ENCODE measurements at regions not wholly inside any gene's neighbourhood (a gene's known extent, or its start where the extent isn't known, plus 50 kb on each side); places are given as distances from the start of the nearest gene placed in this dataset.

- no peak for DNase-seq
- intact Hi-C loops (cut with DNase I): no loop called here
- no peak for TF ChIP-seq CTCF (IDR thresholded peaks at IDR 0.05)
Measured at GRCh38 chr1:184141361-184141880, 89.9 kb downstream of the TSEN15 start.

GRCh38 chr1:184143449-184143848 lies 91.9 kb downstream of the TSEN15 start:
- H3K4me3 ChIP-seq: no peak overlapping the region
- H3K27me3 ChIP-seq: no peaks in the 10 kb centered on the region
- H3K36me3 ChIP-seq: no peaks in the 10 kb centered on the region
- no peaks in the 10 kb centered on the region for H3K9me3 ChIP-seq
- DNase-seq (no peak), ATAC-seq (no peak)
- H3K4me1 ChIP-seq: no peaks in the 10 kb centered on the region
- intact Hi-C loops (cut with DNase I): no loop called here
- H3K27ac ChIP-seq: no peak overlapping the region
- TF ChIP-seq CTCF (IDR thresholded peaks at IDR 0.05): peak; percentile 14

More at GRCh38 chr1:184141361-184141880, 89.9 kb downstream of the TSEN15 start:
- Histone ChIP-seq H3K27me3 (no peaks in the 10 kb centered on the region), H3K4me1 (no peaks in the 10 kb centered on the region), H3K36me3 (no peaks in the 10 kb centered on the region), H3K27ac (no peak overlapping the region), H3K9me3 (no peaks in the 10 kb centered on the region), H3K4me3 (no peak overlapping the region)
- ATAC-seq: no peak

- no peak for TF ChIP-seq CTCF (IDR thresholded peaks at IDR 0.05)
Measured at GRCh38 chr1:184145083-184145482, 93.6 kb downstream of the TSEN15 start.

GRCh38 chr1:184146202-184146601 lies 94.7 kb downstream of the TSEN15 start:
- Histone ChIP-seq H3K4me1 (peaks cover 3% of the 10 kb centered on the region), H3K36me3 (no peaks in the 10 kb centered on the region), H3K27ac (no peak overlapping the region), H3K27me3 (no peaks in the 10 kb centered on the region), H3K9me3 (no peaks in the 10 kb centered on the region), H3K4me3 (no peak overlapping the region)
- ATAC-seq (no peak), DNase-seq (no peak)
- TF ChIP-seq CTCF (IDR thresholded peaks at IDR 0.05): no peak
- intact Hi-C loops (cut with DNase I): no loop called here

More at GRCh38 chr1:184145083-184145482, 93.6 kb downstream of the TSEN15 start:
- DNase-seq (no peak), ATAC-seq (no peak)
- no peak overlapping the region for H3K4me3 ChIP-seq
- no peaks in the 10 kb centered on the region for H3K4me1 ChIP-seq
- H3K9me3 ChIP-seq: no peaks in the 10 kb centered on the region
- intact Hi-C loops (cut with DNase I): no loop called here
- no peaks in the 10 kb centered on the region for H3K36me3 ChIP-seq
- no peak overlapping the region for H3K27ac ChIP-seq
- H3K27me3 ChIP-seq: no peaks in the 10 kb centered on the region

GRCh38 chr1:184150776-184151531 lies 99.4 kb downstream of the TSEN15 start:
- H3K36me3 ChIP-seq: no peaks in the 10 kb centered on the region
- H3K27me3 ChIP-seq: no peaks in the 10 kb centered on the region
- no peaks in the 10 kb centered on the region for H3K9me3 ChIP-seq
- DNase-seq (no peak), ATAC-seq (peak; percentile 23)
- H3K27ac ChIP-seq: peak overlapping the region; percentile 32
- no peak for TF ChIP-seq CTCF (IDR thresholded peaks at IDR 0.05)
- no peak overlapping the region for H3K4me3 ChIP-seq
- intact Hi-C loops (cut with DNase I): no loop called here
- H3K4me1 ChIP-seq: peaks cover 31% of the 10 kb centered on the region

Measured in upper lobe of right lung (tissue), 1 donor.